HG03095 (cell line): ENCODE measurements at regions not wholly inside any gene's neighbourhood (a gene's known extent, or its start where the extent isn't known, plus 50 kb on each side); places are given as distances from the start of the nearest gene placed in this dataset.
"Not testable (repeated sequence)": the region's sequence is repeated elsewhere in the genome, so short reads cannot be mapped to it uniquely, and the experiment has no call there.

Source experiments
- ATAC-seq: cut with Tn5 transposase; IDR thresholded peaks from one replicate; pipeline ENCODE4 v1.9.1; 2021; ENCODE audit warnings: moderate library complexity; ENCODE audit not compliant: unreplicated experiment

GRCh38 chr12:86530996-86531655, 274.9 kb upstream of the MGAT4C start:
- ATAC-seq = no peak

GRCh38 chr12:86526060-86526595, 269.9 kb upstream of the MGAT4C start:
- no peak for ATAC-seq

GRCh38 chr12:86523844-86524243, 267.7 kb upstream of the MGAT4C start:
- no peak for ATAC-seq

DNA sequence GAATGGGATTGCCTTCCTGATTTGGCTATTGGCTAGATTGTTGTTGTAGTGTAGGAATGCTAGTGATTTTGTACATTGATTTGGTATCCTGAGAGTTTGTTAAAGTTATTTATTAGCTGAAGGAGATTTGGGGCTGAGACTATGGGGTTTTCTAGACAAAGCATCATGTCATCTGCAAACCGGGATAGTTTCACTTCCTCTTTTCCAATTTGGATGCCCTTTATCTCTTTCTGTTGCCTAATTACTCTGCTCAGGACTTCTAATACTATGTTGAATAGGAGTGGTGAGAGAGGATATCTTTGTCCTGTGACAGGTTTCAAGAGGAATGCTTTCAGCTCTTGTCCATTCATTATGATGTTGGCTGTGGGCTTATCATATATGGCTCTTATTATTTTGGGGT, 265.7 kb upstream of the MGAT4C start:
- no peak for ATAC-seq

- ATAC-seq = no peak
Observed at GRCh38 chr12:86513226-86513625, 257.0 kb upstream of the MGAT4C start.

GRCh38 chr12:86496595-86496994, 240.4 kb upstream of the MGAT4C start:
- no peak for ATAC-seq

DNA sequence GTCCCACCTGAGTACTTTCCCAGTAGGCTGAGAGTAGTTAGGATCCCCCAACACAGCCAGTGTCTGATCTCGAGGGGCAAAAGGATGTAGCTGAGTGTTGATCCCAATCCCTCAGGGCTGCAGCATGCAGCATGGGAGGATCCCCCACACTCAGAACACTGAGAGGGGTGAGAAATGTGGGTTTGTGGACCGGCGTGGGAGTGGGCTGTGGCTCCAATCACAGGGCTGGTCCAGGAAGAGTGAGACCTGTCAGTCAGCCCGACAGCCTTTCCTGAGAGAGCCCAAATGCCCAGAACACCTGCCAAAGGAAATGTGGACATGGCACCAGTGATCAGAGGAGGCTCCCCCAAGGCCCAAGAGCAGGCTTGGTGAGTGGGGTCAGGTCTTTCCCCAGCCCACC, 228.3 kb upstream of the MGAT4C start:
- no peak for ATAC-seq

- no peak for ATAC-seq
Observed at GRCh38 chr12:86473231-86473630, 217.0 kb upstream of the MGAT4C start.

DNA sequence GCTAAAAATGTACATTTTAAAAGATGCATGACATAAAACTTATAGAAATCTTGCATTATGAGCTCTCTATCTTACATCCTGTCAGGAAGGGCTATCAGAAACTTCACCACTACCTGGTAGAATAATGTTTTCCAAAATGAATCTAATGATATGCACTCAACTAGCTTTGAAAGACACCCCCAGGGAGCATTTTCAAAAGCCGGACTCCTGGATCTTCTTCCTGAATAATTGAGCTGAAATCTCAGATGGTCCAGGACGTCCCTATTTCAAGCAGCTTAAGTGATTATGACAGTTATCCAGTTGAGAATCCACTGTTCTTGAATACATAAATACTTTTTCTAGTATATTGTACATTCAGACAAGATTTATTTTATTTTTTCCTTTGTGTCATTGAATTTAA, 200.6 kb upstream of the MGAT4C start:
- ATAC-seq = no peak

GRCh38 chr12:86456241-86456640, 200.1 kb upstream of the MGAT4C start:
- ATAC-seq = no peak

- no peak for ATAC-seq
Observed at GRCh38 chr12:86445356-86445755, 189.2 kb upstream of the MGAT4C start.

DNA sequence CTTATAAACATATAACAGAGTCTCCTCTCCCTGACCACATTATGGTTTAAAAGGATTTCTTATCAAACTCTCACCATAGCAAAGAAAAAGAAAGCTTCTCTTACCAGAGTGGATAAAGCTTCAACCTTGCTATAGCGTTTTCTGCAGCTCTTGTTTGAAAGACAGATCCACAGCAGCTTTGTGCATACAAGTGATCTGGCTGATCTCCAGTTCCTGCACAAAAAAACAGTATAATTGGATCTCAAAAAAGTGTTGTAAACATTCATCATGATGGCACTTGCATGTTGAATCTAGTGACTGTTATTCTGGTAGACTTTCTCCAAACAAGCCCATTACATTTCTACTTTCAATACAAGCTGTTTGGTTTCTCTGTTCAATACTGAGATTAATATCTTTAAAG, 178.9 kb upstream of the MGAT4C start:
- no peak for ATAC-seq

- no peak for ATAC-seq
Observed at GRCh38 chr12:86429824-86430223, 173.6 kb upstream of the MGAT4C start.

- no peak for ATAC-seq
Observed at GRCh38 chr12:86421333-86421732, 165.1 kb upstream of the MGAT4C start.

GRCh38 chr12:86414201-86414600, 158.0 kb upstream of the MGAT4C start:
- no peak for ATAC-seq

GRCh38 chr12:86411710-86412109, 155.5 kb upstream of the MGAT4C start:
- ATAC-seq = no peak

- ATAC-seq = no peak
Observed at GRCh38 chr12:86407620-86408208, 151.5 kb upstream of the MGAT4C start.

GRCh38 chr12:86389949-86390348, 133.8 kb upstream of the MGAT4C start:
- no peak for ATAC-seq

DNA sequence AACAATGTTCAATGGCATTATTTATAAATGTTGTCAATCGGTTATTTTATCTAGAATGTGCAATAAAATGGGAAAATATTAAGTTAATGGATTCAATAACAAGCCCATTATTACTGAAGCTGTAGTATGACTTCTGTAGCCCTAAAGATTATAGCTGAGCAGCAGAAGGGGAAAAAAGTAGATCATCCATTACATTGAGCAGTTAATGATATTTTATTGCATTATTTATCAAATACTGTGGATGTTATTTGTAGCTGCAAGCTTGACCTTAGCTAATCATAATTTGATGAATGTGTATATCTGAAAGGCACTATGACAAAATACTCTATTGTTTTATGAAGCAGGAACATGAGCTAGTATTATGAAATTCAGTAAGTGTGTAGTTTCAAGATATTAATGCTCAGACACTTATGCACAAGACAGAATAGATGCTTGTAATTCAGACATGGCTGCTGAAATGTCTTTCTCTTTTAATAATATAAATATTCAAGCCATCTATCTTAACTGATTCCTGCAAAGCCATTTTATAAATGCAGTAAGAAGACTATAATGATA, 131.5 kb upstream of the MGAT4C start:
- ATAC-seq = no peak

DNA sequence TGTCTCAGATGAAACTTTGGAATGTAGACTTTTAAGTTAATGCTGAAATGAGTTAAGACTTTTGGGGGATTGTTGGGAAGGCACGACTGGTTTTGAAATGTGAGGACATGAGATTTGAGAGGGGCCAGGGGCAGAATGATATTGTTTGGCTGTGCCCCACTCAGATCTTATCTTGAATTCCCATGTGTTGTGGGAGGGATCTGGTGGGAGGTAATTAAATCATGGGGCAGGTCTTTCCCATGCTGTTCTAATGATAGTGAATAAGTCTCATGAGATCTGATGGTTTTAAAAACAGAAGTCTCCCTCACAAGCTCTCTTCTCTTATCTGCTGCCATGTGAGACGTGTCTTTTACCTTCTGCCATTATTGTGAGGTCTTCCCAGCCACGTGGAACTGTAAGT, 127.6 kb upstream of the MGAT4C start:
- ATAC-seq = not testable (repeated sequence)

- ATAC-seq = no peak
Observed at GRCh38 chr12:86379337-86379736, 123.1 kb upstream of the MGAT4C start.

- ATAC-seq = no peak
Observed at GRCh38 chr12:86376052-86376451, 119.9 kb upstream of the MGAT4C start.
